CD14-positive monocyte (primary cell): ENCODE measurements at regions not wholly inside any gene's neighbourhood (a gene's known extent, or its start where the extent isn't known, plus 50 kb on each side); places are given as distances from the start of the nearest gene placed in this dataset.

Source experiments
- DNase-seq, 3 donors: peaks; one replicate each; pipeline ENCODE4 v3.0.0-alpha.2; 2011 to 2022
- H2AFZ ChIP-seq: 2 replicates; pipeline ENCODE4 v1.6.0; 2012; ENCODE audit warnings: mild to moderate bottlenecking, low read depth, low read length, inconsistent platforms; ENCODE audit not compliant: insufficient read depth, poor library complexity, severe bottlenecking
- H3K27ac ChIP-seq, 2 donors: 1 replicate in 1 of 2; 2 replicates in 1 of 2; pipeline ENCODE4 v1.5.1; 2012 to 2013; ENCODE audit warnings: low read length in 2 of 2, control low read depth in 1 of 2, inconsistent platforms in 1 of 2, low read depth in 1 of 2, mild to moderate bottlenecking in 1 of 2
- H3K27me3 ChIP-seq, 2 donors: one replicate each; pipeline versions ENCODE4 v1.6.0 to v1.6.1; 2011 to 2013; ENCODE audit warnings: low read length in 2 of 2; ENCODE audit not compliant: control insufficient read depth in 2 of 2, insufficient read depth in 2 of 2
- H3K36me3 ChIP-seq, 2 donors: replicated peaks in 1 of 2; 1 replicate in 1 of 2; 2 replicates in 1 of 2; pipeline versions ENCODE4 v1.5.1 to v1.6.1; 2012 to 2013; ENCODE audit warnings: low read length in 2 of 2, control low read depth in 1 of 2, inconsistent platforms in 1 of 2, mild to moderate bottlenecking in 1 of 2; ENCODE audit not compliant: insufficient read depth in 2 of 2, control insufficient read depth in 1 of 2
- H3K4me1 ChIP-seq, 2 donors: 1 replicate in 1 of 2; 2 replicates in 1 of 2; pipeline versions ENCODE4 v1.5.1 to v1.6.1; 2012 to 2013; ENCODE audit warnings: low read length in 2 of 2, control low read depth in 1 of 2, inconsistent platforms in 1 of 2, mild to moderate bottlenecking in 1 of 2, moderate library complexity in 1 of 2; ENCODE audit not compliant: insufficient read depth in 2 of 2, control insufficient read depth in 1 of 2
- H3K4me2 ChIP-seq: replicated peaks from 2 replicates; pipeline ENCODE3; 2012; ENCODE audit warnings: low read length, moderate library complexity, mild to moderate bottlenecking; ENCODE audit not compliant: poor library complexity, severe bottlenecking; ENCODE audit errors: extremely low read depth
- H3K4me3 ChIP-seq, 3 experiments: fragments of 200-600 bp in 1 of 3; sonication (generic) in 1 of 3; replicated peaks in 1 of 3; 1 replicate in 2 of 3; 2 replicates in 1 of 3; pipeline ENCODE4 v1.5.1; 2011 to 2013; ENCODE audit warnings: low read length in 3 of 3, mild to moderate bottlenecking in 3 of 3, control low read depth in 2 of 3, low read depth in 2 of 3, inconsistent platforms in 1 of 3, moderate library complexity in 1 of 3
- H3K79me2 ChIP-seq: 2 replicates; pipeline ENCODE4 v1.6.0; 2012; ENCODE audit warnings: mild to moderate bottlenecking, control low read depth, inconsistent platforms, low read length, moderate library complexity; ENCODE audit not compliant: insufficient read depth
- H3K9ac ChIP-seq: 2 replicates; pipeline ENCODE4 v1.6.0; 2017; ENCODE audit warnings: low read length, mild to moderate bottlenecking; ENCODE audit not compliant: insufficient read depth, poor library complexity, severe bottlenecking
- H3K9me3 ChIP-seq, 2 donors: replicated peaks in 1 of 2; 1 replicate in 1 of 2; 2 replicates in 1 of 2; pipeline versions ENCODE4 v1.5.1 to v1.6.1; 2012 to 2013; ENCODE audit warnings: low read length in 2 of 2, control low read depth in 1 of 2; ENCODE audit not compliant: control insufficient read depth in 1 of 2, insufficient read depth in 1 of 2
- H4K20me1 ChIP-seq: 2 replicates; pipeline ENCODE4 v1.6.0; 2012; ENCODE audit warnings: mild to moderate bottlenecking, low read length, control low read depth, moderate library complexity; ENCODE audit not compliant: insufficient read depth
- H3K27ac Mint-ChIP-seq, 7 donors: one replicate each; pipeline ENCODE4 v1.8.0; 2020; ENCODE audit warnings: mild to moderate bottlenecking in 7 of 7, mixed read lengths in 7 of 7, moderate library complexity in 6 of 7, inconsistent platforms in 2 of 7
- H3K27me3 Mint-ChIP-seq, 3 donors: one replicate each; pipeline ENCODE4 v1.8.0; 2021 to 2022; ENCODE audit warnings: low read depth in 3 of 3, mild to moderate bottlenecking in 3 of 3, mixed read lengths in 3 of 3, moderate library complexity in 3 of 3, inconsistent platforms in 1 of 3
- H3K36me3 Mint-ChIP-seq, 2 donors: one replicate each; pipeline ENCODE4 v1.8.0; 2020; ENCODE audit warnings: mixed read lengths in 2 of 2, inconsistent platforms in 1 of 2, mild to moderate bottlenecking in 1 of 2
- H3K4me1 Mint-ChIP-seq: one replicate; pipeline ENCODE4 v1.8.0; 2020; ENCODE audit warnings: mild to moderate bottlenecking, mixed read lengths
- H3K4me3 Mint-ChIP-seq, 2 donors: one replicate each; pipeline ENCODE4 v1.8.0; 2020; ENCODE audit warnings: mild to moderate bottlenecking in 2 of 2, mixed read lengths in 2 of 2, moderate library complexity in 1 of 2
- H3K9me3 Mint-ChIP-seq, 7 donors: one replicate each; pipeline ENCODE4 v1.8.0; 2020 to 2022; ENCODE audit warnings: mixed read lengths in 7 of 7, mild to moderate bottlenecking in 6 of 7, moderate library complexity in 6 of 7, inconsistent platforms in 2 of 7
- WGBS: methylation state at CpG from one replicate; pipeline ENCODE4 v1.1.5; 2013; ENCODE audit warnings: missing lambda C conversion rate; ENCODE audit not compliant: insufficient coverage; 5-methylcytosine and 5-hydroxymethylcytosine counted together
- intact Hi-C, 2 donors: fragments of 100-400 bp; cut with micrococcal nuclease; formaldehyde crosslinking; loops; one replicate each; pipeline versions ENCODE4 v1.15.0 to v1.15.1; 2023
- TF ChIP-seq, protein P1 (sequence below): fragments of 200-600 bp; IDR thresholded peaks from one replicate; pipeline ENCODE4 v1.8.0; 2022; ENCODE audit warnings: antibody characterized with exemption, mild to moderate bottlenecking

DNA sequence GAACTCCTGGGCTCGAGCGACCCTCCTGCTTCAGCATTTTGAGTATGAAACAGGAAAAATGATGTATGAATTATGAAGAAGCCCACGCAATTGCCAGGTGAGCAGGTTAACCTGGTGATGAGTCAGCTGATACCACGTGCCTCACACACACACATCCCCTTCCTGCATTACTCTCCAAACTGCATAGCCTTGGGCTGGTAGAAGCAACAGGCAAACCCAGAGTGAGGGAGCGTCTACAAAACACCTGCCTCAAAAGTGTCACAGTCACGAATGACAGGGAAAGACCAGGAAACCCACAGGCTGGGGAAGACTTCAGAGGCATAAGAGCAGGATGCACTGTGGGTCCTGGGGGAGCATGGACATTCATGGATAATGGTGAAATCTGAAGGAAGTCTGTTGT lies 192.8 kb upstream of the IRS2 start:
- Mint-ChIP-seq H3K36me3 (no peaks in the 10 kb centered on the region), H3K27me3 (peaks cover 0 to 6% (median 4%) of the 10 kb centered on the region in 3 donors)
- 83% methylated on average over 2 of the region's 6 CpGs for WGBS

DNA sequence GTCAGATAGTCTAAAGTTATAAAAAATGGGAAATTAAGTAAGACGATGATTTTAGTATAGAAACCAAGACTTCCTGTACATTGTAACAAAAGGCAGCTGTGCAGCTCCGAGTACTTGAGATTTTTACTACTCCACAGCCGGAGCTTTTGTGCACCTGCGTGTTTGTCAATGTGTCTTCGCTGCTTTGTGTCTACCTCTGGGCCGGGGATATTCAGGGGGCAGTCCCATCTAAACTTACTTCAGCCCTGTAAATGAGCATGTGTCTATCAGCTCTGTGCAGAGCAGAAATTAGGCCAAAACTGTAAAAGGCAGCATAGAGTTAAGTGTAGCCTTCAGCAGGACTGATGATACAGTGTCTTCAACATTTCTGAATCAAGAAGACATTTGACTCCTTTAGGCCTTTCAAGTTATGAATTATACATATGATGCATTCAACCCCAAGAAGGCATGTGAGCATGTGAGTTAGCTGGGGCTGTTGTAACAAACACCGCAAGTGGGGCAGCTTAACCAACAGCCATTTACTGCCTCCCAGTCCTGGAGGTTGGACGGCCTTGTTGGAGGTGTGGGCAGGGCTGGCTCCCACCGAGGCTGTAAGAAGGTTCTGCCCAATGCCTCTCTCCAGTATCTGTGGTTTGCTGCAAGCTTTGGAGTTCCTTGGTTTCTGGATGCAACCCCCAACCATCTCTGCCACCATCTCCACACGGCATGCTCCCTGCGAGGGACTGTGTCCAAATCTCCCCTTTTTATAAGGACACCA lies 191.0 kb upstream of the IRS2 start:
- Mint-ChIP-seq H3K9me3 (peaks cover 0 to 2% (median 0%) of the 10 kb centered on the region in 7 donors), H3K36me3 (no peaks in the 10 kb centered on the region), H3K27ac (no peak overlapping the region), H3K4me1 (no peaks in the 10 kb centered on the region), H3K4me3 (no peak overlapping the region), H3K27me3 (peaks cover 2 to 5% (median 4%) of the 10 kb centered on the region in 3 donors)
- intact Hi-C loops, result no loop called here
- H3K27me3 ChIP-seq, result no peaks in the 10 kb centered on the region
- TF ChIP-seq, protein P1, sequence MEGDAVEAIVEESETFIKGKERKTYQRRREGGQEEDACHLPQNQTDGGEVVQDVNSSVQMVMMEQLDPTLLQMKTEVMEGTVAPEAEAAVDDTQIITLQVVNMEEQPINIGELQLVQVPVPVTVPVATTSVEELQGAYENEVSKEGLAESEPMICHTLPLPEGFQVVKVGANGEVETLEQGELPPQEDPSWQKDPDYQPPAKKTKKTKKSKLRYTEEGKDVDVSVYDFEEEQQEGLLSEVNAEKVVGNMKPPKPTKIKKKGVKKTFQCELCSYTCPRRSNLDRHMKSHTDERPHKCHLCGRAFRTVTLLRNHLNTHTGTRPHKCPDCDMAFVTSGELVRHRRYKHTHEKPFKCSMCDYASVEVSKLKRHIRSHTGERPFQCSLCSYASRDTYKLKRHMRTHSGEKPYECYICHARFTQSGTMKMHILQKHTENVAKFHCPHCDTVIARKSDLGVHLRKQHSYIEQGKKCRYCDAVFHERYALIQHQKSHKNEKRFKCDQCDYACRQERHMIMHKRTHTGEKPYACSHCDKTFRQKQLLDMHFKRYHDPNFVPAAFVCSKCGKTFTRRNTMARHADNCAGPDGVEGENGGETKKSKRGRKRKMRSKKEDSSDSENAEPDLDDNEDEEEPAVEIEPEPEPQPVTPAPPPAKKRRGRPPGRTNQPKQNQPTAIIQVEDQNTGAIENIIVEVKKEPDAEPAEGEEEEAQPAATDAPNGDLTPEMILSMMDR, result no peak
- no peak for DNase-seq
- no peak overlapping the region for H3K4me2 ChIP-seq
- WGBS, result 64% methylated on average over 3 of the region's 11 CpGs
- H3K79me2 ChIP-seq, result no peaks in the 10 kb centered on the region
- H3K4me1 ChIP-seq, result no peaks in the 10 kb centered on the region
- H3K9ac ChIP-seq, result no peak overlapping the region
- no peaks in the 10 kb centered on the region for H3K36me3 ChIP-seq
- H2AFZ ChIP-seq, result no peak overlapping the region
- no peaks in the 10 kb centered on the region for H3K9me3 ChIP-seq
- H4K20me1 ChIP-seq, result no peaks in the 10 kb centered on the region
- no peak overlapping the region for H3K27ac ChIP-seq
- H3K4me3 ChIP-seq, result no peak overlapping the region

More for the DNA sequence above, 192.8 kb upstream of the IRS2 start:
- Histone ChIP-seq H2AFZ (no peak overlapping the region), H3K4me3 (no peak overlapping the region), H3K36me3 (no peaks in the 10 kb centered on the region), H3K27ac (no peak overlapping the region), H3K79me2 (no peaks in the 10 kb centered on the region), H4K20me1 (no peaks in the 10 kb centered on the region), H3K4me1 (no peaks in the 10 kb centered on the region), H3K27me3 (no peaks in the 10 kb centered on the region), H3K9ac (no peak overlapping the region), H3K9me3 (no peaks in the 10 kb centered on the region), H3K4me2 (no peak overlapping the region)
- H3K27ac Mint-ChIP-seq, result no peak overlapping the region
- no peak overlapping the region for H3K4me3 Mint-ChIP-seq
- peaks cover 0 to 2% (median 0%) of the 10 kb centered on the region in 7 donors for H3K9me3 Mint-ChIP-seq
- no peaks in the 10 kb centered on the region for H3K4me1 Mint-ChIP-seq
- TF ChIP-seq, protein P1, result no peak
- DNase-seq, result no peak
- intact Hi-C loops, result no loop called here
